ENCODE measurements at regions not wholly inside any gene's neighbourhood (a gene's known extent, or its start where the extent isn't known, plus 50 kb on each side); places are given as distances from the start of the nearest gene placed in this dataset.

GRCh38 chr5:125046838-125047237, 300.4 kb upstream of the ZNF608 start:
- no peak for TF ChIP-seq SP1 (IDR thresholded peaks at IDR 0.05)
- TF ChIP-seq YY1 (IDR thresholded peaks at IDR 0.05) = no peak
- no peak for TF ChIP-seq CTCF (IDR thresholded peaks at IDR 0.05; ENCODE audit: low read depth, low read length, missing input control)
- TF ChIP-seq REST (IDR thresholded peaks at IDR 0.05) = no peak
- no peak for TF ChIP-seq RXRA (IDR thresholded peaks at IDR 0.05)
- TF ChIP-seq FOXA1 (IDR thresholded peaks at IDR 0.05) = no peak
- no peak for TF ChIP-seq HNF4A (conservative IDR thresholded peaks at IDR 0.05)
- TF ChIP-seq NR2F2 (IDR thresholded peaks at IDR 0.05) = no peak
- no peak for TF ChIP-seq RAD21 (IDR thresholded peaks at IDR 0.05)
- TF ChIP-seq TAF1 (conservative IDR thresholded peaks at IDR 0.05) = no peak
- no peak for TF ChIP-seq JUND (IDR thresholded peaks at IDR 0.05)
- no peak for TF ChIP-seq ZBTB33 (IDR thresholded peaks at IDR 0.05)
- TF ChIP-seq MAX (IDR thresholded peaks at IDR 0.05) = no peak

Data from liver (tissue), 3 donors.